GM12878 (cell line): ENCODE measurements at regions not wholly inside any gene's neighbourhood (a gene's known extent, or its start where the extent isn't known, plus 50 kb on each side); places are given as distances from the start of the nearest gene placed in this dataset.

ENCODE experiments used
- ATAC-seq: fragments of 200-7000 bp; cut with Tn5 transposase; 3 replicates; pipeline ENCODE4 v1.9.1; 2020; ENCODE audit warnings: mild to moderate bottlenecking, moderate library complexity
- BruUV-seq: library from RNA; stranded (reverse); fragments of 400-500 nt; replicated peaks from 2 replicates; lab custom pipeline; 2021; lab: Mats Ljungman, UMichigan
- CTCF ChIA-PET: fragments of 300-600 bp; sonication (Branson Sonifier 250); formaldehyde crosslinking; extraction: SDS; loops from one replicate; lab custom pipeline; 2021; ENCODE audit warnings: inconsistent platforms; lab: Yijun Ruan, JAX
- POLR2A ChIA-PET: fragments of 350-600 bp; formaldehyde crosslinking; extraction: SDS; loops from one replicate; lab custom pipeline; 2021; ENCODE audit warnings: inconsistent platforms; lab: Charles Lee
- RAD21 ChIA-PET: fragments of 300-600 bp; sonication (Branson Sonifier 250); formaldehyde crosslinking; loops from one replicate; lab custom pipeline; 2023; ENCODE audit warnings: antibody characterized with exemption; ENCODE audit not compliant: unreplicated experiment; lab: Charles Lee
- SMC1A ChIA-PET: fragments of 300-600 bp; sonication (Branson Sonifier 250); formaldehyde crosslinking; loops from one replicate; lab custom pipeline; 2023; ENCODE audit not compliant: unreplicated experiment, uncharacterized antibody; lab: Charles Lee
- DNase-seq: peaks from one replicate; pipeline ENCODE4 v3.0.0-alpha.2; 2011; ENCODE audit warnings: low read depth, low spot score
- FAIRE-seq: peaks from 3 replicates; lab custom pipeline; 2011; peaks lifted over from hg19 to GRCh38; lab: Jason Lieb, UNC
- H2AFZ ChIP-seq: 2 replicates; pipeline ENCODE4 v1.6.0; 2011; ENCODE audit warnings: low read depth, low read length, control low read depth; ENCODE audit not compliant: control insufficient read depth
- H3K27ac ChIP-seq: 2 replicates; pipeline ENCODE4 v1.5.1; 2011; ENCODE audit warnings: control low read depth; ENCODE audit not compliant: control insufficient read depth, insufficient read depth
- H3K27me3 ChIP-seq, 2 experiments: replicated peaks in 1 of 2; 2 replicates each; pipeline versions ENCODE4 v1.6.0 to v1.6.1; 2011; ENCODE audit warnings: low read length in 1 of 2; ENCODE audit not compliant: control insufficient read depth in 2 of 2, insufficient read depth in 2 of 2
- H3K36me3 ChIP-seq, 2 experiments: 2 replicates each; pipeline ENCODE4 v1.5.1; 2011; ENCODE audit warnings: low read length in 1 of 2; ENCODE audit not compliant: control insufficient read depth in 2 of 2, insufficient read depth in 2 of 2
- H3K4me1 ChIP-seq: 2 replicates; pipeline ENCODE4 v1.6.1; 2011; ENCODE audit warnings: mild to moderate bottlenecking, low read length, moderate library complexity, mixed read lengths; ENCODE audit not compliant: control insufficient read depth, insufficient read depth
- H3K4me2 ChIP-seq: 2 replicates; pipeline ENCODE4 v1.6.0; 2011; ENCODE audit warnings: control low read depth; ENCODE audit not compliant: control insufficient read depth, insufficient read depth
- H3K4me3 ChIP-seq: fragments of 200-600 bp; sonication (generic); 2 replicates; pipeline ENCODE4 v1.5.1; 2016
- H3K79me2 ChIP-seq: 2 replicates; pipeline ENCODE4 v1.6.0; 2011; ENCODE audit warnings: low read length; ENCODE audit not compliant: control insufficient read depth, insufficient read depth
- H3K9ac ChIP-seq: 2 replicates; pipeline ENCODE4 v1.8.0; 2011; ENCODE audit warnings: low read length, control low read depth, mixed read lengths; ENCODE audit not compliant: control insufficient read depth, insufficient read depth
- H3K9me3 ChIP-seq: replicated peaks from 3 replicates; pipeline ENCODE4 v1.5.1; 2011; ENCODE audit warnings: mild to moderate bottlenecking, low read length; ENCODE audit not compliant: control insufficient read depth, insufficient read depth
- H4K20me1 ChIP-seq: 2 replicates; pipeline ENCODE4 v1.6.0; 2011; ENCODE audit not compliant: control insufficient read depth, insufficient read depth
- ASH2L ChIP-seq: fragments of 300-600, 200-600 bp; sonication (generic); IDR thresholded peaks from 2 replicates; pipeline ENCODE4 v1.6.1; 2017; ENCODE audit warnings: low read depth, mild to moderate bottlenecking, borderline replicate concordance
- BHLHE40 ChIP-seq, 2 experiments: fragments of 450-650 bp in 1 of 2; IDR thresholded peaks; 2 replicates each; pipeline ENCODE4 v1.6.1; 2011 to 2017; ENCODE audit warnings: low read depth in 2 of 2, borderline replicate concordance in 1 of 2, improper control_type of control experiment in 1 of 2, low read length in 1 of 2, mild to moderate bottlenecking in 1 of 2
- BMI1 ChIP-seq: fragments of 450-650 bp; IDR thresholded peaks from 2 replicates; pipeline ENCODE4 v1.6.1; 2016; ENCODE audit warnings: mild to moderate bottlenecking, moderate library complexity, borderline replicate concordance
- CREB1 ChIP-seq: IDR thresholded peaks from 2 replicates; pipeline ENCODE4 v1.6.1; 2012; ENCODE audit warnings: low read depth, mild to moderate bottlenecking, inconsistent platforms
- DPF2 ChIP-seq: fragments of 450-650 bp; IDR thresholded peaks from 2 replicates; pipeline ENCODE4 v1.6.1; 2017; ENCODE audit warnings: mild to moderate bottlenecking
- FOXM1 ChIP-seq: IDR thresholded peaks from 2 replicates; pipeline ENCODE4 v1.6.1; 2012; ENCODE audit warnings: low read depth, mild to moderate bottlenecking, inconsistent platforms, low read length, moderate library complexity
- GATAD2B ChIP-seq: fragments of 450-650 bp; conservative IDR thresholded peaks from 2 replicates; pipeline ENCODE4 v1.6.1; 2017; ENCODE audit warnings: low read depth, mild to moderate bottlenecking, moderate library complexity
- JUNB ChIP-seq: IDR thresholded peaks from 2 replicates; pipeline ENCODE4 v1.6.1; 2016; ENCODE audit warnings: antibody characterized with exemption, mild to moderate bottlenecking
- SMAD5 ChIP-seq: IDR thresholded peaks from 2 replicates; pipeline ENCODE4 v1.6.1; 2016; ENCODE audit warnings: antibody characterized with exemption, low read depth
- TCF3 ChIP-seq: IDR thresholded peaks from 2 replicates; pipeline ENCODE4 v1.6.1; 2012; ENCODE audit warnings: low read depth, mild to moderate bottlenecking, low read length, borderline replicate concordance; ENCODE audit not compliant: insufficient read depth
- YY1 ChIP-seq: IDR thresholded peaks from 2 replicates; pipeline ENCODE4 v1.6.1; 2011; ENCODE audit warnings: low read depth, mild to moderate bottlenecking, low read length
- WGBS: methylation state at CpG from one replicate; pipeline ENCODE4 v1.1.6; 2016; ENCODE audit warnings: low lambda C conversion rate; ENCODE audit not compliant: insufficient replicate concordance, insufficient coverage; ENCODE audit errors: missing lambda C conversion rate; 5-methylcytosine and 5-hydroxymethylcytosine counted together
- in situ Hi-C: fragments of 300-500 bp; cut with MboI; formaldehyde crosslinking; loops from 9 replicates; pipeline ENCODE4 v1.14.3; 2018; ENCODE audit warnings: mixed read lengths
- intact Hi-C: fragments of 100-400 bp; cut with micrococcal nuclease; formaldehyde crosslinking; loops from one replicate; pipeline ENCODE4 v1.14.2; 2022; ENCODE audit not compliant: unreplicated experiment
- TF ChIP-seq, protein P1 (sequence below): fragments of 450-650 bp; IDR thresholded peaks from 2 replicates; pipeline ENCODE4 v1.6.1; 2016; ENCODE audit warnings: mild to moderate bottlenecking, moderate library complexity, borderline replicate concordance
- TF ChIP-seq, protein P2 (sequence below): IDR thresholded peaks from 2 replicates; pipeline ENCODE4 v1.6.1; 2011; ENCODE audit warnings: low read depth, low read length, improper control_type of control experiment, borderline replicate concordance

DNA sequence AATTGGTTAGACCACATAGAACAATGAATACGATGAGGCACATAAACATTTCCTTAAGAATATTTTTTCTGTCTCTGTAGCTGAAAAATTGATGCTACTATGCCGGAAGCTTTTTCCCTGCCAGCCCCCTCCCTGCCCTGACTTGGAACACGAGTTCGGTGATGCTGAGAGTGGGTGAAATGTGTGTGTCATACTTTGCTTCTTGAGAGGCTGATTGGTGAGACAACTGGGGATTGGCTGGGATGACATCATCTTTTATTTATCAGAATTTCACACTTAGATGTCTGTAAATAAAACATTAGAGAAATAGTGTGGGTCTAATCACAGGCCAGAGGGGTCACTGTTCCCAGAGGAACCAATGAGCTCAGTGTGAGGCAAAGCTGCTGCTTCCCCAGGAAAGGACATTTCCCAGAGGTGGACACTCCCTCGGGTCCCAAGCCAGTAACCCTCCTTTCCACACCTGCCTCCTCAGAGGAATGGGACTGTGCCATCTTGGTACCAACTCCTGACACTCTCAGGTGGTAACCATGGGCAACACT lies 195.4 kb upstream of the C1orf174 start:
- SMC1A ChIA-PET: no interaction called here
- POLR2A ChIA-PET: no interaction called here
- no peak for FAIRE-seq
- H3K4me3 ChIP-seq: no peak overlapping the region
- in situ Hi-C loops: no loop called here
- no peak for DNase-seq
- intact Hi-C loops: no loop called here
- peaks cover 1% of the 10 kb centered on the region; the same call in 2 of the 3 replicates for H3K9me3 ChIP-seq
- CTCF ChIA-PET: no interaction called here
- H3K4me1 ChIP-seq: no peaks in the 10 kb centered on the region
- H3K27me3 ChIP-seq: no peaks in the 10 kb centered on the region
- no peak overlapping the region for H3K4me2 ChIP-seq
- 18% methylated on average over 5 of the region's 5 CpGs for WGBS
- ATAC-seq: no peak
- H3K27ac ChIP-seq: no peak overlapping the region
- TF ChIP-seq BHLHE40 (IDR thresholded peaks at IDR 0.05; ENCODE audit: borderline replicate concordance in 1 of 2, low read depth in 2 of 2, low read length in 1 of 2): no peak
- no peaks in the 10 kb centered on the region for H3K36me3 ChIP-seq
- no peaks in the 10 kb centered on the region for H3K79me2 ChIP-seq
- BruUV-seq: no TSS peak
- RAD21 ChIA-PET: no interaction called here
- no peaks in the 10 kb centered on the region for H4K20me1 ChIP-seq
- H2AFZ ChIP-seq: no peak overlapping the region
- H3K9ac ChIP-seq: no peak overlapping the region

DNA sequence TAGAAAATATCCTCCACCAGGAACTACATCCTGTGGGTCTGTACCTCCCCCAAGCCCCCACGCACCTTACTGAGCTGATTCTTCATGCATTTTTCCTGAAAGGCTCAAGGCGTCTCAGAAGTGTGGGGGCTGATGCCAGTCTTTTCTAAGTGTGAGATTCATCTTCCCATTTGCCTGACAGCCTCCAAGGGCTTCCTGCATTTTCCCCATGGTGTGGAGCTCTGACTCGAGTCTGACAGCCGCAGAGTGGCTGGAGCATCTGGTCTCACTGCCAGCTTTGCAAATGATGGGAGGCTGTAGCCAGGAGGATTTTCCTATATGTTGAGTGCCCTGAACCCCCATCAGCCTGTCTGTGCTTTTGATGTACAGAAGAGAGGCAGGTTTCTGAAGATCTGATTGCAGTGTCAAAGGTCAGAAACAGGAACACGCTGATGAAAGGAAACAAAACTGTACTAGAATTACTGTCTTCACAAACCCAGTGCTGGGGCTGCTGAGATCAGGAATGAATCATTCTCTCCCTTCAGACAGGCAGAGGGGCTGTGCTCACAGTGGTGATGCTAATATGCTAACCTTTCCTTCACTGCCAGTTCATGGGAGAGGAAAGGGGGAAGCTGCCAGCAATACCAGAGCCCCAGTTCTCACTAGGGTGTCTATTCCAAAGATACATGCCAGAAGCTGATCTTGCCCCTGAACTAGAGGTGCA lies 201.5 kb upstream of the C1orf174 start:
- no peak overlapping the region for H2AFZ ChIP-seq
- 16% methylated on average over 5 of the region's 5 CpGs for WGBS
- no peak overlapping the region for H3K9ac ChIP-seq
- FAIRE-seq (no peak), ATAC-seq (no peak), DNase-seq (no peak)
- in situ Hi-C loops (no loop called here), intact Hi-C loops (no loop called here)
- ChIA-PET RAD21 (no interaction called here), POLR2A (no interaction called here), SMC1A (no interaction called here), CTCF (no interaction called here)
- no TSS peak for BruUV-seq
- no peaks in the 10 kb centered on the region for H3K36me3 ChIP-seq
- no peak overlapping the region for H3K4me3 ChIP-seq
- H3K4me1 ChIP-seq: no peaks in the 10 kb centered on the region
- no peaks in the 10 kb centered on the region for H3K79me2 ChIP-seq
- no peak overlapping the region for H3K4me2 ChIP-seq
- H4K20me1 ChIP-seq: no peaks in the 10 kb centered on the region
- no peaks in the 10 kb centered on the region for H3K9me3 ChIP-seq
- H3K27me3 ChIP-seq: no peaks in the 10 kb centered on the region
- no peak overlapping the region for H3K27ac ChIP-seq
- TF ChIP-seq, protein P1, sequence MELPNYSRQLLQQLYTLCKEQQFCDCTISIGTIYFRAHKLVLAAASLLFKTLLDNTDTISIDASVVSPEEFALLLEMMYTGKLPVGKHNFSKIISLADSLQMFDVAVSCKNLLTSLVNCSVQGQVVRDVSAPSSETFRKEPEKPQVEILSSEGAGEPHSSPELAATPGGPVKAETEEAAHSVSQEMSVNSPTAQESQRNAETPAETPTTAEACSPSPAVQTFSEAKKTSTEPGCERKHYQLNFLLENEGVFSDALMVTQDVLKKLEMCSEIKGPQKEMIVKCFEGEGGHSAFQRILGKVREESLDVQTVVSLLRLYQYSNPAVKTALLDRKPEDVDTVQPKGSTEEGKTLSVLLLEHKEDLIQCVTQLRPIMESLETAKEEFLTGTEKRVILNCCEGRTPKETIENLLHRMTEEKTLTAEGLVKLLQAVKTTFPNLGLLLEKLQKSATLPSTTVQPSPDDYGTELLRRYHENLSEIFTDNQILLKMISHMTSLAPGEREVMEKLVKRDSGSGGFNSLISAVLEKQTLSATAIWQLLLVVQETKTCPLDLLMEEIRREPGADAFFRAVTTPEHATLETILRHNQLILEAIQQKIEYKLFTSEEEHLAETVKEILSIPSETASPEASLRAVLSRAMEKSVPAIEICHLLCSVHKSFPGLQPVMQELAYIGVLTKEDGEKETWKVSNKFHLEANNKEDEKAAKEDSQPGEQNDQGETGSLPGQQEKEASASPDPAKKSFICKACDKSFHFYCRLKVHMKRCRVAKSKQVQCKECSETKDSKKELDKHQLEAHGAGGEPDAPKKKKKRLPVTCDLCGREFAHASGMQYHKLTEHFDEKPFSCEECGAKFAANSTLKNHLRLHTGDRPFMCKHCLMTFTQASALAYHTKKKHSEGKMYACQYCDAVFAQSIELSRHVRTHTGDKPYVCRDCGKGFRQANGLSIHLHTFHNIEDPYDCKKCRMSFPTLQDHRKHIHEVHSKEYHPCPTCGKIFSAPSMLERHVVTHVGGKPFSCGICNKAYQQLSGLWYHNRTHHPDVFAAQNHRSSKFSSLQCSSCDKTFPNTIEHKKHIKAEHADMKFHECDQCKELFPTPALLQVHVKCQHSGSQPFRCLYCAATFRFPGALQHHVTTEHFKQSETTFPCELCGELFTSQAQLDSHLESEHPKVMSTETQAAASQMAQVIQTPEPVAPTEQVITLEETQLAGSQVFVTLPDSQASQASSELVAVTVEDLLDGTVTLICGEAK: no peak
- TF ChIP-seq BMI1: no peak
- TF ChIP-seq, protein P2, sequence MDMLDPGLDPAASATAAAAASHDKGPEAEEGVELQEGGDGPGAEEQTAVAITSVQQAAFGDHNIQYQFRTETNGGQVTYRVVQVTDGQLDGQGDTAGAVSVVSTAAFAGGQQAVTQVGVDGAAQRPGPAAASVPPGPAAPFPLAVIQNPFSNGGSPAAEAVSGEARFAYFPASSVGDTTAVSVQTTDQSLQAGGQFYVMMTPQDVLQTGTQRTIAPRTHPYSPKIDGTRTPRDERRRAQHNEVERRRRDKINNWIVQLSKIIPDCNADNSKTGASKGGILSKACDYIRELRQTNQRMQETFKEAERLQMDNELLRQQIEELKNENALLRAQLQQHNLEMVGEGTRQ: no peak
- TF ChIP-seq YY1: no peak
- no peak for TF ChIP-seq CREB1
- TF ChIP-seq GATAD2B: no peak
- TF ChIP-seq DPF2: no peak
- no peak for TF ChIP-seq FOXM1
- no peak for TF ChIP-seq SMAD5
- TF ChIP-seq ASH2L: no peak
- no peak for TF ChIP-seq TCF3
- TF ChIP-seq JUNB: no peak
